ENCODE measurements at regions not wholly inside any gene's neighbourhood (a gene's known extent, or its start where the extent isn't known, plus 50 kb on each side); places are given as distances from the start of the nearest gene placed in this dataset.

DNA sequence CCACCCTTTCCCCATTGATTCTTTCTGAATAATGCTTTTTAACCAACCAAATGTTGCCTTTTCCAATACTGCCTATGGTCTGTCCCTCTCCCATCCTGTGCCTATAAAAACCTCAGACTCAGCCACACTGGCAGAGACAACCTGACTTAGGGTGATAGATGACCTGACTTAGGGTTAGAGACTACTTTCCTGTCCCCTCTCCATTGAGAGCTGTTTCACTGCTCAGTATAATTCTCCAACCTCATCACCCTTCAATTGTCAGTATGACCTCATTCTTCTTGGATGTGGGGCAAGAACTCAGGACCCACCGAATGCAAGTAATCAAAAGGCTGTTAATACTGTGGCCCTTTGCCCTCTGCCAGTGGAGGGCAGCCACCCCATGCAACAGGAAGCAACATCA, 182.3 kb upstream of the STK17B start:
- TF ChIP-seq FOXM1 (IDR thresholded peaks at IDR 0.05; ENCODE audit: borderline replicate concordance, low read depth), result no peak
- no peak for TF ChIP-seq TAF1 (IDR thresholded peaks at IDR 0.05; ENCODE audit: low read depth)
- TF ChIP-seq CEBPB (IDR thresholded peaks at IDR 0.05), result no peak
- no peak for TF ChIP-seq REST (IDR thresholded peaks at IDR 0.05; ENCODE audit: low read depth)
